SK-N-SH (cell line): ENCODE measurements at regions not wholly inside any gene's neighbourhood (a gene's known extent, or its start where the extent isn't known, plus 50 kb on each side); places are given as distances from the start of the nearest gene placed in this dataset.

Source experiments
- CTCF ChIA-PET: fragments of 300-600, 350-600 bp; formaldehyde crosslinking; extraction: SDS; loops from one replicate; lab custom pipeline; 2021; lab: Yijun Ruan, JAX
- POLR2A ChIA-PET: fragments of 350-600 bp; sonication (Branson Sonifier 250); formaldehyde crosslinking; extraction: SDS; loops from one replicate; lab custom pipeline; 2020; ENCODE audit warnings: antibody characterized with exemption, inconsistent platforms; lab: Yijun Ruan, JAX
- DNase-seq: peaks from one replicate; pipeline ENCODE4 v3.0.0; 2012
- H2AFZ ChIP-seq: fragments of 200-600 bp; sonication (generic); 2 replicates; pipeline ENCODE4 v1.8.1; 2016; ENCODE audit warnings: antibody characterized with exemption, mild to moderate bottlenecking, low read depth
- H3F3A ChIP-seq: fragments of 200-600 bp; sonication (generic); replicated peaks from 2 replicates; pipeline ENCODE3; 2016; ENCODE audit warnings: antibody characterized with exemption, mild to moderate bottlenecking; ENCODE audit not compliant: insufficient read depth
- H3K27ac ChIP-seq, 2 experiments: fragments of 200-500 bp in 1 of 2; fragments of 200-600 bp in 1 of 2; sonication (Bioruptor generic) in 1 of 2; sonication (generic), shearing (Covaris generic) in 1 of 2; 2 replicates each; pipeline versions ENCODE4 v1.5.1 to v1.6.1; 2014 to 2016; ENCODE audit warnings: low read depth in 2 of 2, inconsistent platforms in 1 of 2, low read length in 1 of 2, mild to moderate bottlenecking in 1 of 2, mixed read lengths in 1 of 2
- H3K27me3 ChIP-seq: fragments of 200-600 bp; sonication (generic), shearing (Covaris generic); 2 replicates; pipeline ENCODE4 v1.6.1; 2016; ENCODE audit warnings: mixed run types; ENCODE audit not compliant: insufficient read depth
- H3K36me3 ChIP-seq, 2 experiments: fragments of 200-500 bp in 1 of 2; fragments of 200-600 bp in 1 of 2; sonication (Bioruptor generic) in 1 of 2; sonication (generic) in 1 of 2; replicated peaks in 1 of 2; 2 replicates each; pipeline versions ENCODE3 to v1.5.1; 2014 to 2016; ENCODE audit warnings: low read length in 1 of 2, mild to moderate bottlenecking in 1 of 2; ENCODE audit not compliant: insufficient read depth in 2 of 2, control insufficient read depth in 1 of 2
- H3K4me1 ChIP-seq, 2 experiments: fragments of 200-500 bp in 1 of 2; fragments of 200-600 bp in 1 of 2; sonication (Bioruptor generic) in 1 of 2; sonication (generic), shearing (Covaris generic) in 1 of 2; 2 replicates each; pipeline versions ENCODE4 v1.5.1 to v1.6.1; 2014 to 2016; ENCODE audit warnings: low read depth in 1 of 2, low read length in 1 of 2, mixed run types in 1 of 2; ENCODE audit not compliant: insufficient read depth in 2 of 2, control insufficient read depth in 1 of 2
- H3K4me2 ChIP-seq: fragments of 200-600 bp; sonication (generic), shearing (Covaris generic); 2 replicates; pipeline ENCODE4 v1.6.1; 2017; ENCODE audit warnings: mixed run types
- H3K4me3 ChIP-seq, 2 experiments: fragments of 200-500 bp in 1 of 2; fragments of 200-600 bp in 1 of 2; sonication (Bioruptor generic) in 1 of 2; sonication (generic), shearing (Covaris generic) in 1 of 2; 2 replicates each; pipeline versions ENCODE4 v1.5.1 to v1.8.1; 2014 to 2016; ENCODE audit warnings: low read depth in 2 of 2, inconsistent platforms in 1 of 2, low read length in 1 of 2, mild to moderate bottlenecking in 1 of 2, mixed read lengths in 1 of 2, moderate library complexity in 1 of 2
- H3K79me2 ChIP-seq: fragments of 200-600 bp; sonication (generic); 2 replicates; pipeline ENCODE4 v1.8.1; 2017; ENCODE audit warnings: mild to moderate bottlenecking; ENCODE audit not compliant: insufficient read depth
- H3K9ac ChIP-seq: fragments of 200-600 bp; sonication (generic); 2 replicates; pipeline ENCODE4 v1.6.1; 2017; ENCODE audit warnings: mixed run types
- H3K9me2 ChIP-seq: fragments of 200-600 bp; sonication (generic); 2 replicates; pipeline ENCODE4 v1.6.1; 2017; ENCODE audit warnings: mixed run types
- H3K9me3 ChIP-seq: fragments of 200-600 bp; sonication (generic); 2 replicates; pipeline ENCODE4 v1.6.1; 2017; ENCODE audit warnings: mixed run types, mild to moderate bottlenecking, moderate library complexity
- H4K20me1 ChIP-seq: fragments of 200-600 bp; sonication (generic); 2 replicates; pipeline ENCODE4 v1.6.1; 2017; ENCODE audit warnings: mild to moderate bottlenecking, mixed run types; ENCODE audit not compliant: insufficient read depth
- CHD2 ChIP-seq: fragments of 150-350 bp; IDR thresholded peaks from 2 replicates; pipeline ENCODE4 v1.6.1; 2018; ENCODE audit warnings: low read length; ENCODE audit not compliant: partially characterized antibody
- EP300 ChIP-seq, 2 experiments: IDR thresholded peaks; 2 replicates each; pipeline versions ENCODE4 v1.4.0 to v1.6.1; 2012; ENCODE audit warnings: borderline replicate concordance in 1 of 2, low read depth in 1 of 2, low read length in 1 of 2
- FOXM1 ChIP-seq: IDR thresholded peaks from 2 replicates; pipeline ENCODE4 v1.4.0; 2012; ENCODE audit warnings: low read depth, mild to moderate bottlenecking
- GABPA ChIP-seq: IDR thresholded peaks from 2 replicates; pipeline ENCODE4 v1.4.0; 2012; ENCODE audit warnings: low read depth, mild to moderate bottlenecking
- JUND ChIP-seq: IDR thresholded peaks from 2 replicates; pipeline ENCODE4 v1.4.0; 2012
- POLR2AphosphoS5 ChIP-seq: IDR thresholded peaks from 2 replicates; pipeline ENCODE4 v1.6.1; 2012; ENCODE audit warnings: low read depth, low read length
- RFX5 ChIP-seq: IDR thresholded peaks from 2 replicates; pipeline ENCODE4 v1.6.1; 2012; ENCODE audit warnings: mild to moderate bottlenecking, improper control_type of control experiment, low read length
- RXRA ChIP-seq: IDR thresholded peaks from 2 replicates; pipeline ENCODE4 v1.4.0; 2012; ENCODE audit warnings: low read depth, mild to moderate bottlenecking, borderline replicate concordance
- SIN3A ChIP-seq: IDR thresholded peaks from 2 replicates; pipeline ENCODE4 v1.6.1; 2012; ENCODE audit warnings: low read depth, mild to moderate bottlenecking, low read length, moderate library complexity, borderline replicate concordance
- SMC3 ChIP-seq: IDR thresholded peaks from 2 replicates; pipeline ENCODE4 v1.6.1; 2012; ENCODE audit warnings: low read depth, low read length, improper control_type of control experiment
- TAF1 ChIP-seq: IDR thresholded peaks from 2 replicates; pipeline ENCODE4 v1.6.1; 2012; ENCODE audit warnings: low read depth, mild to moderate bottlenecking, low read length, moderate library complexity, borderline replicate concordance
- TCF12 ChIP-seq: IDR thresholded peaks from 2 replicates; pipeline ENCODE4 v1.4.0; 2012
- TEAD4 ChIP-seq: IDR thresholded peaks from 2 replicates; pipeline ENCODE4 v1.4.0; 2012; ENCODE audit warnings: mild to moderate bottlenecking, borderline replicate concordance; ENCODE audit not compliant: insufficient read depth
- YY1 ChIP-seq: IDR thresholded peaks from 2 replicates; pipeline ENCODE4 v1.4.0; 2012; ENCODE audit warnings: low read depth, mild to moderate bottlenecking
- WGBS: methylation state at CpG from one replicate; pipeline ENCODE4 v1.1.6; 2017; ENCODE audit warnings: low lambda C conversion rate; 5-methylcytosine and 5-hydroxymethylcytosine counted together
- TF ChIP-seq, protein P1 (sequence below): IDR thresholded peaks from 2 replicates; pipeline ENCODE4; 2012
- TF ChIP-seq, protein P2 (sequence below): fragments of 200-600 bp; sonication (generic); IDR thresholded peaks from 2 replicates; pipeline ENCODE4 v1.6.1; 2017; ENCODE audit warnings: antibody characterized with exemption, mild to moderate bottlenecking, moderate library complexity
- TF ChIP-seq, protein P3 (sequence below): IDR thresholded peaks from 2 replicates; pipeline ENCODE4 v1.4.0; 2012; ENCODE audit warnings: low read depth, borderline replicate concordance
- TF ChIP-seq, protein P4 (sequence below): IDR thresholded peaks from 2 replicates; pipeline ENCODE4 v1.6.1; 2012; ENCODE audit warnings: mild to moderate bottlenecking, low read depth, low read length, moderate library complexity
- TF ChIP-seq, protein P5 (sequence below): fragments of 150-350 bp; IDR thresholded peaks from 2 replicates; pipeline ENCODE4 v1.6.1; 2016; ENCODE audit warnings: mild to moderate bottlenecking, low read depth, low read length

DNA sequence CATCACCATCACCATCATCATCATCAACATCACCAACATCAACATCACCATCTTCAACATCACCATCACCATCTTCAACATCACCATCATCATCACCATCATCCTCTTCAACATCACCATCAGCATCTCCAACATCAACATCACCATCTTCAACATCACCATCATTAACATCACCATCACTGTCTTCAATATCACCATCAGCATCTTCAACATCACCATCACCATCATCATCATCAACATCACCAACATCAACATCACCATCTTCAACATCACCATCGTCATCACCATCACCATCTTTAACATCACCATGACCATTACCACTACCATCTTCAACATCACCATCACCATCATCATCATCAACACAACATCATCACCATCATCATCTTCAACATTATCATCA, 267.2 kb downstream of the SP3 start:
- no peaks in the 10 kb centered on the region for H3K9me3 ChIP-seq
- no peak overlapping the region for H3K4me2 ChIP-seq
- TF ChIP-seq YY1 (no peak), FOXM1 (no peak), RXRA (no peak)
- TF ChIP-seq, protein P1, sequence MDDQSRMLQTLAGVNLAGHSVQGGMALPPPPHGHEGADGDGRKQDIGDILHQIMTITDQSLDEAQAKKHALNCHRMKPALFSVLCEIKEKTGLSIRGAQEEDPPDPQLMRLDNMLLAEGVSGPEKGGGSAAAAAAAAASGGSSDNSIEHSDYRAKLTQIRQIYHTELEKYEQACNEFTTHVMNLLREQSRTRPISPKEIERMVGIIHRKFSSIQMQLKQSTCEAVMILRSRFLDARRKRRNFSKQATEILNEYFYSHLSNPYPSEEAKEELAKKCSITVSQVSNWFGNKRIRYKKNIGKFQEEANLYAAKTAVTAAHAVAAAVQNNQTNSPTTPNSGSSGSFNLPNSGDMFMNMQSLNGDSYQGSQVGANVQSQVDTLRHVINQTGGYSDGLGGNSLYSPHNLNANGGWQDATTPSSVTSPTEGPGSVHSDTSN: no peak
- TF ChIP-seq, protein P2, sequence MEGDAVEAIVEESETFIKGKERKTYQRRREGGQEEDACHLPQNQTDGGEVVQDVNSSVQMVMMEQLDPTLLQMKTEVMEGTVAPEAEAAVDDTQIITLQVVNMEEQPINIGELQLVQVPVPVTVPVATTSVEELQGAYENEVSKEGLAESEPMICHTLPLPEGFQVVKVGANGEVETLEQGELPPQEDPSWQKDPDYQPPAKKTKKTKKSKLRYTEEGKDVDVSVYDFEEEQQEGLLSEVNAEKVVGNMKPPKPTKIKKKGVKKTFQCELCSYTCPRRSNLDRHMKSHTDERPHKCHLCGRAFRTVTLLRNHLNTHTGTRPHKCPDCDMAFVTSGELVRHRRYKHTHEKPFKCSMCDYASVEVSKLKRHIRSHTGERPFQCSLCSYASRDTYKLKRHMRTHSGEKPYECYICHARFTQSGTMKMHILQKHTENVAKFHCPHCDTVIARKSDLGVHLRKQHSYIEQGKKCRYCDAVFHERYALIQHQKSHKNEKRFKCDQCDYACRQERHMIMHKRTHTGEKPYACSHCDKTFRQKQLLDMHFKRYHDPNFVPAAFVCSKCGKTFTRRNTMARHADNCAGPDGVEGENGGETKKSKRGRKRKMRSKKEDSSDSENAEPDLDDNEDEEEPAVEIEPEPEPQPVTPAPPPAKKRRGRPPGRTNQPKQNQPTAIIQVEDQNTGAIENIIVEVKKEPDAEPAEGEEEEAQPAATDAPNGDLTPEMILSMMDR: no peak
- TF ChIP-seq, protein P3, sequence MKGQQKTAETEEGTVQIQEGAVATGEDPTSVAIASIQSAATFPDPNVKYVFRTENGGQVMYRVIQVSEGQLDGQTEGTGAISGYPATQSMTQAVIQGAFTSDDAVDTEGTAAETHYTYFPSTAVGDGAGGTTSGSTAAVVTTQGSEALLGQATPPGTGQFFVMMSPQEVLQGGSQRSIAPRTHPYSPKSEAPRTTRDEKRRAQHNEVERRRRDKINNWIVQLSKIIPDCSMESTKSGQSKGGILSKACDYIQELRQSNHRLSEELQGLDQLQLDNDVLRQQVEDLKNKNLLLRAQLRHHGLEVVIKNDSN: no peak
- no peaks in the 10 kb centered on the region for H3K4me1 ChIP-seq
- H3K9me2 ChIP-seq: no peaks in the 10 kb centered on the region
- no peak overlapping the region for H3K27ac ChIP-seq
- WGBS: 35% methylated on average over 1 of the region's 1 CpG
- DNase-seq: no peak
- no peaks in the 10 kb centered on the region for H3K27me3 ChIP-seq
- H2AFZ ChIP-seq: no peak overlapping the region
- ChIA-PET POLR2A (no interaction called here), CTCF (no interaction called here)
- H3K36me3 ChIP-seq: no peaks in the 10 kb centered on the region
- H3F3A ChIP-seq: no peaks in the 10 kb centered on the region
- H3K4me3 ChIP-seq: no peak overlapping the region
- H3K79me2 ChIP-seq: no peaks in the 10 kb centered on the region
- H3K9ac ChIP-seq: no peak overlapping the region
- H4K20me1 ChIP-seq: no peaks in the 10 kb centered on the region

DNA sequence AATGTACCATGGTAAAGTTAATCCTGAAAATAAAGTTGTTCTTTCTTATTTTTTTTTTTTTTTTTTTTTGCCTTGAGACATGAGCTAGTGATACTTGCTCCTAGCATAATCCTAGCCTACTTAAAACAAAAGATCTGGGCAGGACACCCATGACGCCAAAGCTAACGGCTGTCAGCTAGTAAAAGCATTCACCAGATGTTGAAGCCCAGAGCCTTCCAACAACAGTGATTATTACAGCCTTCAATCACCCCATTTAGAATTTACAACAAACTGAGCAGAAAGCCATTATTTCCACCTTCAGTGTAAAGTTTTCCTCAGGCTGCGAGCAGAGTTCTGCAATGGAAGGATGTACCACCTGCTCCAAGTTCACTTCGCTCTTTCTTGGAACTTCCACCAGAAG, 259.5 kb downstream of the SP3 start:
- Histone ChIP-seq H3K36me3 (no peaks in the 10 kb centered on the region), H2AFZ (no peak overlapping the region), H4K20me1 (no peaks in the 10 kb centered on the region), H3K27ac (no peak overlapping the region), H3K27me3 (no peaks in the 10 kb centered on the region; the same call in 1 of the 2 replicates), H3K9me2 (no peaks in the 10 kb centered on the region), H3K79me2 (no peaks in the 10 kb centered on the region), H3K4me1 (no peaks in the 10 kb centered on the region), H3K9ac (no peak overlapping the region), H3K4me2 (no peak overlapping the region), H3K9me3 (no peaks in the 10 kb centered on the region), H3F3A (no peaks in the 10 kb centered on the region), H3K4me3 (no peak overlapping the region)
- 54% methylated on average over 4 of the region's 4 CpGs for WGBS
- ChIA-PET POLR2A (no interaction called here), CTCF (no interaction called here)
- DNase-seq: no peak
- TF ChIP-seq CHD2 (no peak), TCF12 (no peak), SMC3 (no peak), GABPA (no peak), SIN3A (no peak), YY1 (no peak), JUND (no peak), POLR2AphosphoS5 (no peak), EP300 (IDR thresholded peaks at IDR 0.05; ENCODE audit: borderline replicate concordance in 1 of 2, low read depth in 1 of 2, low read length in 1 of 2) (no peak), TEAD4 (no peak), TAF1 (no peak), RFX5 (no peak)
- TF ChIP-seq, protein P4, sequence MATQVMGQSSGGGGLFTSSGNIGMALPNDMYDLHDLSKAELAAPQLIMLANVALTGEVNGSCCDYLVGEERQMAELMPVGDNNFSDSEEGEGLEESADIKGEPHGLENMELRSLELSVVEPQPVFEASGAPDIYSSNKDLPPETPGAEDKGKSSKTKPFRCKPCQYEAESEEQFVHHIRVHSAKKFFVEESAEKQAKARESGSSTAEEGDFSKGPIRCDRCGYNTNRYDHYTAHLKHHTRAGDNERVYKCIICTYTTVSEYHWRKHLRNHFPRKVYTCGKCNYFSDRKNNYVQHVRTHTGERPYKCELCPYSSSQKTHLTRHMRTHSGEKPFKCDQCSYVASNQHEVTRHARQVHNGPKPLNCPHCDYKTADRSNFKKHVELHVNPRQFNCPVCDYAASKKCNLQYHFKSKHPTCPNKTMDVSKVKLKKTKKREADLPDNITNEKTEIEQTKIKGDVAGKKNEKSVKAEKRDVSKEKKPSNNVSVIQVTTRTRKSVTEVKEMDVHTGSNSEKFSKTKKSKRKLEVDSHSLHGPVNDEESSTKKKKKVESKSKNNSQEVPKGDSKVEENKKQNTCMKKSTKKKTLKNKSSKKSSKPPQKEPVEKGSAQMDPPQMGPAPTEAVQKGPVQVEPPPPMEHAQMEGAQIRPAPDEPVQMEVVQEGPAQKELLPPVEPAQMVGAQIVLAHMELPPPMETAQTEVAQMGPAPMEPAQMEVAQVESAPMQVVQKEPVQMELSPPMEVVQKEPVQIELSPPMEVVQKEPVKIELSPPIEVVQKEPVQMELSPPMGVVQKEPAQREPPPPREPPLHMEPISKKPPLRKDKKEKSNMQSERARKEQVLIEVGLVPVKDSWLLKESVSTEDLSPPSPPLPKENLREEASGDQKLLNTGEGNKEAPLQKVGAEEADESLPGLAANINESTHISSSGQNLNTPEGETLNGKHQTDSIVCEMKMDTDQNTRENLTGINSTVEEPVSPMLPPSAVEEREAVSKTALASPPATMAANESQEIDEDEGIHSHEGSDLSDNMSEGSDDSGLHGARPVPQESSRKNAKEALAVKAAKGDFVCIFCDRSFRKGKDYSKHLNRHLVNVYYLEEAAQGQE: no peak
- TF ChIP-seq, protein P5, sequence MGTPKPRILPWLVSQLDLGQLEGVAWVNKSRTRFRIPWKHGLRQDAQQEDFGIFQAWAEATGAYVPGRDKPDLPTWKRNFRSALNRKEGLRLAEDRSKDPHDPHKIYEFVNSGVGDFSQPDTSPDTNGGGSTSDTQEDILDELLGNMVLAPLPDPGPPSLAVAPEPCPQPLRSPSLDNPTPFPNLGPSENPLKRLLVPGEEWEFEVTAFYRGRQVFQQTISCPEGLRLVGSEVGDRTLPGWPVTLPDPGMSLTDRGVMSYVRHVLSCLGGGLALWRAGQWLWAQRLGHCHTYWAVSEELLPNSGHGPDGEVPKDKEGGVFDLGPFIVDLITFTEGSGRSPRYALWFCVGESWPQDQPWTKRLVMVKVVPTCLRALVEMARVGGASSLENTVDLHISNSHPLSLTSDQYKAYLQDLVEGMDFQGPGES: no peak
